ENCODE measurements at regions not wholly inside any gene's neighbourhood (a gene's known extent, or its start where the extent isn't known, plus 50 kb on each side); places are given as distances from the start of the nearest gene placed in this dataset.

DNA sequence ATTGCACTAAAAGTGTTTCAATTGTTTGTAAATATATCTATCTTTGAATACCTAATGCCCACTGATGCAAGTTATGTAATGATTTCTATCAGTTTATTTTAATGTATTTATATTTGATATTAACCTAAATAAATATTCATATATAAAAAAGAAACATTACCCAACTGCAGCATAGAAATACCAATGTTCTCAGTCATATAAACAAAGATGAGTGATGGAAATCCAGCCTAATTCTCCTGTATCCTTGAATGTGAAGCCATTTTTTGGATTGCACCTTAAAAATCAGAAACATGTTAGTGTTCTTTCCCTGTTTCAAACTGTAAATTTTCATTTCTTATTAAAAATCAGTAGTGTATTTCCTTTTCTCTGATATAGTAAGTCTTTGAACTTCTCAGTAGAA is 305.8 kb upstream of the GNAI1 start:
- H4K20me1 ChIP-seq (ENCODE audit: insufficient read depth, low read length), result no peaks in the 10 kb centered on the region
- H3K4me1 ChIP-seq (ENCODE audit: insufficient read depth, low read length), result no peaks in the 10 kb centered on the region
- no peak for DNase-seq (ENCODE audit: insufficient read length, low spot score, missing footprints)
- no peak overlapping the region for H3K27ac ChIP-seq (ENCODE audit: low read depth, low read length)
- no peaks in the 10 kb centered on the region for H3K9me3 ChIP-seq (ENCODE audit: low read depth, low read length)
- H3K4me2 ChIP-seq (ENCODE audit: insufficient read depth, low read length), result no peak overlapping the region
- no peaks in the 10 kb centered on the region for H3K27me3 ChIP-seq (ENCODE audit: insufficient read depth, low read length)
- H3K4me3 ChIP-seq (ENCODE audit: insufficient read depth, low read length), result no peak overlapping the region
- no peak overlapping the region for H2AFZ ChIP-seq (ENCODE audit: low read length)
- H3K36me3 ChIP-seq (ENCODE audit: insufficient read depth, low read length), result no peaks in the 10 kb centered on the region
- no peaks in the 10 kb centered on the region for H3K79me2 ChIP-seq (ENCODE audit: insufficient read depth, low read length)
- no peak for TF ChIP-seq CTCF (IDR thresholded peaks at IDR 0.05; ENCODE audit: extremely low read depth, low read depth, low read length)

DNA sequence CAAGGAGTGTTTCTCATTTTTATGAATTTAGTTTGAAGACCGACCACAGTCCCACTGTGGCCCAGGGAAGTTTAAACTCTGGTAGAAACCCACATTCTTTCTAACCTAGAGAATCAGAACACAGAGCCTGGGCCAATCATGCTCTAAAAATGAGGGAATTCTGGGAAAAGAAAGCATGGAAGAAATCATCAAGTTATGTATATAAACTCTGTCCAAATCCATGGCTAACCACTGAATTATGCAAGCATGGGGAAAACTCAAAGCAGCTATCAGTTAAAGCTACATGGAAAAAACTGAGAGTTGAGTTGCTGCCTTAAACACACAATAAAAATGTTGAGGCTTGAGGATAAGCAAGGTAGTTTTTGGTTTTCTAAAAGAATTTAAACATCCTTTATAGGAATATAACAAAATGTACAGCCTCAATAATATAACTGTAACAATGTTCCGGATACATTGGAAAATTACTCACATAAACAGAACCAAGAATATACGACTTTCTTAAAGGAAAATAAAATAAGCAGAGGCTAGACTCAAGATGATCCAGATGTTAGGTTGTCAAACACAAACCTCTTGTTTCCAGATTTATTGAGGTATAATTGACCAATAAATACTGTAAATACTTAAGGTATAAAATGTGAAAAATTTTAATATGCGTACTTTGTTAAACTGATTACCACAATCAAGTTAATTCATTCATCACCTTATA is 311.2 kb upstream of the GNAI1 start:
- Histone ChIP-seq H3K79me2 (ENCODE audit: insufficient read depth, low read length) (no peaks in the 10 kb centered on the region), H3K4me2 (ENCODE audit: insufficient read depth, low read length) (no peak overlapping the region), H3K9me3 (ENCODE audit: low read depth, low read length) (no peaks in the 10 kb centered on the region), H4K20me1 (ENCODE audit: insufficient read depth, low read length) (no peaks in the 10 kb centered on the region), H3K4me3 (ENCODE audit: insufficient read depth, low read length) (no peak overlapping the region), H3K27me3 (ENCODE audit: insufficient read depth, low read length) (no peaks in the 10 kb centered on the region), H3K4me1 (ENCODE audit: insufficient read depth, low read length) (no peaks in the 10 kb centered on the region), H3K27ac (ENCODE audit: low read depth, low read length) (no peak overlapping the region), H3K36me3 (ENCODE audit: insufficient read depth, low read length) (no peaks in the 10 kb centered on the region), H2AFZ (ENCODE audit: low read length) (no peak overlapping the region)
- no peak for TF ChIP-seq CTCF (IDR thresholded peaks at IDR 0.05; ENCODE audit: extremely low read depth, low read depth, low read length)
- DNase-seq (ENCODE audit: insufficient read length, low spot score, missing footprints), result no peak

DNA sequence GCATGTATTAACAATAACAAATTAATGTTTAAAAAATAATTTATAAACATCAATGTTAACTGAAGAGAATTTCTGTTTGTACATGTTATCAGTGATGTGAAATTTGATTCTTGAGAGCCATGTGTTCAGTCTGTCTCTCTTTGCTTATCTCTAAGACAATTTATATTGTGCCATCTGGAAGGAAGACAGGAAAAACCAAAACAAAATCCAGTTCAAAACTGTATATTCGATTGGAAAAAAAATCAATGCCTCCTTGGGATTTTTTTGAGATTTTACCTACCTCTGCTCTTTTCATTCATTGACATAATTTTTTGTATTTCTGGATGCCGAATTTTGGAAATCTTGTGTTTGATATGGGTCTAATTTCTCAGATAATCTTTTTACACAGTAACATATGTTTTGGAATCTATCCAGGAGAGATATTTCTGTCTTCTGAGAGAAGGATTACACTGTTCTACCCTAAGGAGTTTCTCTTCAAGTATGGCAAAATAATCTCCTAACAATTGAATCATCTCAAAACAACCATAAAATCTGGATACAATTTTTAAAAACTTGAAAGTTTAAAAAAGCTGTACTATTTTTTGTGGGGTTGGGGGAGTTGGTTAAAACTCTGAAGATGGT is 311.9 kb upstream of the GNAI1 start:
- DNase-seq (ENCODE audit: insufficient read length, low spot score, missing footprints), result no peak
- Histone ChIP-seq H3K9me3 (ENCODE audit: low read depth, low read length) (no peaks in the 10 kb centered on the region), H3K27me3 (ENCODE audit: insufficient read depth, low read length) (no peaks in the 10 kb centered on the region), H2AFZ (ENCODE audit: low read length) (no peak overlapping the region), H3K4me2 (ENCODE audit: insufficient read depth, low read length) (no peak overlapping the region), H3K36me3 (ENCODE audit: insufficient read depth, low read length) (no peaks in the 10 kb centered on the region), H3K79me2 (ENCODE audit: insufficient read depth, low read length) (no peaks in the 10 kb centered on the region), H3K4me3 (ENCODE audit: insufficient read depth, low read length) (no peak overlapping the region), H3K27ac (ENCODE audit: low read depth, low read length) (no peak overlapping the region), H4K20me1 (ENCODE audit: insufficient read depth, low read length) (no peaks in the 10 kb centered on the region), H3K4me1 (ENCODE audit: insufficient read depth, low read length) (no peaks in the 10 kb centered on the region)
- no peak for TF ChIP-seq CTCF (IDR thresholded peaks at IDR 0.05; ENCODE audit: extremely low read depth, low read depth, low read length)

- Histone ChIP-seq H2AFZ (ENCODE audit: low read length) (peak overlapping the region; percentile 83), H3K27me3 (ENCODE audit: insufficient read depth, low read length) (no peaks in the 10 kb centered on the region)
Measured at GRCh38 chr7:79820387-79820786, 314.2 kb upstream of the GNAI1 start.

More at GRCh38 chr7:79820387-79820786, 314.2 kb upstream of the GNAI1 start:
- H3K4me3 ChIP-seq (ENCODE audit: insufficient read depth, low read length), result peak overlapping the region; percentile 33
- H3K9me3 ChIP-seq (ENCODE audit: low read depth, low read length), result no peaks in the 10 kb centered on the region
- H3K27ac ChIP-seq (ENCODE audit: low read depth, low read length), result no peak overlapping the region
- H4K20me1 ChIP-seq (ENCODE audit: insufficient read depth, low read length), result no peaks in the 10 kb centered on the region
- no peaks in the 10 kb centered on the region for H3K79me2 ChIP-seq (ENCODE audit: insufficient read depth, low read length)
- DNase-seq (ENCODE audit: insufficient read length, low spot score, missing footprints), result no peak
- no peak for TF ChIP-seq CTCF (IDR thresholded peaks at IDR 0.05; ENCODE audit: extremely low read depth, low read depth, low read length)
- no peaks in the 10 kb centered on the region for H3K4me1 ChIP-seq (ENCODE audit: insufficient read depth, low read length)
- H3K4me2 ChIP-seq (ENCODE audit: insufficient read depth, low read length), result peak overlapping the region; percentile 59
- H3K36me3 ChIP-seq (ENCODE audit: insufficient read depth, low read length), result no peaks in the 10 kb centered on the region
